ENCODE measurements at regions not wholly inside any gene's neighbourhood (a gene's known extent, or its start where the extent isn't known, plus 50 kb on each side); places are given as distances from the start of the nearest gene placed in this dataset.

- TF ChIP-seq, protein P1, sequence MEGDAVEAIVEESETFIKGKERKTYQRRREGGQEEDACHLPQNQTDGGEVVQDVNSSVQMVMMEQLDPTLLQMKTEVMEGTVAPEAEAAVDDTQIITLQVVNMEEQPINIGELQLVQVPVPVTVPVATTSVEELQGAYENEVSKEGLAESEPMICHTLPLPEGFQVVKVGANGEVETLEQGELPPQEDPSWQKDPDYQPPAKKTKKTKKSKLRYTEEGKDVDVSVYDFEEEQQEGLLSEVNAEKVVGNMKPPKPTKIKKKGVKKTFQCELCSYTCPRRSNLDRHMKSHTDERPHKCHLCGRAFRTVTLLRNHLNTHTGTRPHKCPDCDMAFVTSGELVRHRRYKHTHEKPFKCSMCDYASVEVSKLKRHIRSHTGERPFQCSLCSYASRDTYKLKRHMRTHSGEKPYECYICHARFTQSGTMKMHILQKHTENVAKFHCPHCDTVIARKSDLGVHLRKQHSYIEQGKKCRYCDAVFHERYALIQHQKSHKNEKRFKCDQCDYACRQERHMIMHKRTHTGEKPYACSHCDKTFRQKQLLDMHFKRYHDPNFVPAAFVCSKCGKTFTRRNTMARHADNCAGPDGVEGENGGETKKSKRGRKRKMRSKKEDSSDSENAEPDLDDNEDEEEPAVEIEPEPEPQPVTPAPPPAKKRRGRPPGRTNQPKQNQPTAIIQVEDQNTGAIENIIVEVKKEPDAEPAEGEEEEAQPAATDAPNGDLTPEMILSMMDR (conservative IDR thresholded peaks at IDR 0.05; ENCODE audit: low read depth, low read length): no peak
- TF ChIP-seq EZH2 (IDR thresholded peaks at IDR 0.05; ENCODE audit: borderline replicate concordance, low read depth, low read length, poor library complexity, severe bottlenecking): no peak
Observed at GRCh38 chr2:144927429-144927828, 407.5 kb upstream of the ZEB2 start.
